HG02981 (cell line): ENCODE measurements at regions not wholly inside any gene's neighbourhood (a gene's known extent, or its start where the extent isn't known, plus 50 kb on each side); places are given as distances from the start of the nearest gene placed in this dataset.
"Not testable (repeated sequence)": the region's sequence is repeated elsewhere in the genome, so short reads cannot be mapped to it uniquely, and the experiment has no call there.

ENCODE experiments used
- ATAC-seq: cut with Tn5 transposase; IDR thresholded peaks from one replicate; pipeline ENCODE4 v1.9.1; 2021; ENCODE audit warnings: mild to moderate bottlenecking, moderate library complexity; ENCODE audit not compliant: unreplicated experiment

DNA sequence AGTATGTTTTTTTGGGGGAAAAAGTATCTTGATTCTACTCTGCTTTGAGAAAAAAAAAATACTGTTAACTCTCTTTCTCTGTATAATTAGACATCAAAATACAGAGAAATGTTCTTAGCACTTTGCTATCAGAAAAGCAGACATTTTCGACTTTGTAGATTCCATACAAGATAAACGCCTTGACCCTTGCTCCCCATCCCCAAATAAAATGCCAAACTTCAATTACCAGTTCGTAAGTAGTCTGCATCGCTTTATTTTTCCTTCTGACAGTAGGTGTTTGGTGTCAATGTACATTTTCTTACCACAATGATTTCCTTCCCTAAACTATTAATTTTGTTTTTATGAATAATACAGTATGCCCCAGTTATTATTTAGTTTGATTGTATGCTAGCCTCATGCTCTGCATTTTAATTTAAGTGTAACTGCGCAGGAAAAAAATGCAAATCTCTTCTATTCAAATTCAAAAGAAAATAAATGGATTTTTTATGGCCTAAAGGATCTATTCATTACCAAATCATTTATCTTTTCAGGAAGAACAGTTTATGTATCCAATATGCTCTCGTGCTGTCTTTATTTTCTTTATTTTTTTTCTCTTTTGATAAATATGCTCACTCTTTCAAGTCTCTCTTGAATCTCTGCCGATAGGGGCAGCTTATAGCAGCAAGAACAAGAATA is 84.8 kb upstream of the ZNF217 start:
- no peak for ATAC-seq

DNA sequence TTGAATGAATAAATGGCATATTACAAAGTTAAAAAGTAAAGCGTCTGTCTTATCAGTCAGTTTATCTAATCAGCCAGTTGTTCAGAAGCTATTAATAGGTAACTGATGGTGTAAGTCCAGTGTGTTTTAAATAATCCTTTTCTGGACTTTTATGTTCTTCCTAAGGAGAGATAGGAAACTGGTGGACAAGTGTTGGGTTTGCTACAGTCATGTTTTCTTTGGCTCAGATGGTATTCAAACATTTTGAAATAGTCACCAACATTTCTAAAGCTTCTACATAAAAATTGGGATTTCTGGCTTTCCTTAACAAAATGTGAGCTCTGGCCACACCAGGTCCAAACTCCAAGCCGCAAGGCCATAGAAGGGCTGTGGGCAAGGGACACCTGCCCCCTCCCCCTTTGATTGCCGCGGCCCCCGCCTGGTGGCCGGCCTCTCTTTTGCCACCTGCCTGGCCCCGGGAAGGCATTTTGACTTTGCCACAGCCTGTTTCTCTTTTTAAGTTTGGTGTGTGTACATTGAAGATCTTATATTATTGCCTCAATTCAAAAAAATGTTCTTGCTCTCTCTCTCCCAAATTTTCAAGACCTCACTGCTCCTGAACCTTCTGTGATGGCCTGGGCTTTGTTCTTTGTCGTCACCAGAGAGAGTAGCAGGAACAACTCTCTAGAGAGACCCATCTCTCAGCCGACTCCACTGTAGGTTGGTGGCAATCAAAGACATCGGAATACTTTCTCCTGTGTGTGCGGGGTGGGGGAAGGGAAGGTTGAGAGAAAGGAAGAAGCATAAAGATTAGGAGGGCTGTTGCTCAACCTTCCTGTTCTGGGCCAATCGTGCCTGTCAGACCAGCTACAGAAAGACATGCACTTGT is 84.0 kb upstream of the ZNF217 start:
- ATAC-seq: no peak

DNA sequence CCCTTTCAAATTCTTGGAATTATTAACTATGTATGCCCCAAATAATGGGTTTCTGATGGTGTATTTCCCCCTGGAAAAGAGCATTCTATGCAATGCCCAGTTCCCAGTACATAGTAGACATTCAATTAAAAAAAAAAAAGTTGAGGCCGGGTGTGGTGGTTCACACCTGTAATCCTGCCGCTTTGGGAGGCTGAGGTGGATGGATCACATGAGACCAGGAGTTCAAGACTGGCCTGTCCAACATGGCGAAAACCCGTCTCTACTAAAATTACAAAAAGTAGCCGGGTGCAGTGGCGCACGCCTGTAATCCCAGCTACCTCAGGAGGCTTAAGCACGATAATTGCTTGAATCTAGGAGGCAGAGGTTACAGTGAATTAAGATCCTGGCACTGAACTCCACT is 83.3 kb upstream of the ZNF217 start:
- no peak for ATAC-seq

DNA sequence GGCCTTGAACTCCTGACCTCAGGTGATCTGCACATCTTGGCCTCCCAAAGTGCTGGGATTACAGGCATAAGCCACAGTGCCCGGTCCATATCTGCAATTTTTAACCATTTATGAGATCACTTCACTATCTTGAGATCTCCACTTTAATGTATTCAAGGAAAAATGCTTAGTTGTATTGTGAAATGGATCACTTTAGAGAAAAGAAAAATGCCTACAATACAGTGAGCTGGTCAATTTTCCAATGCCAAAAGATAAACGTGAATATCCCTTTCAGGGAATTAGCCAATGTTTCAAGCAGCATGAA is 82.8 kb upstream of the ZNF217 start:
- ATAC-seq: no peak

DNA sequence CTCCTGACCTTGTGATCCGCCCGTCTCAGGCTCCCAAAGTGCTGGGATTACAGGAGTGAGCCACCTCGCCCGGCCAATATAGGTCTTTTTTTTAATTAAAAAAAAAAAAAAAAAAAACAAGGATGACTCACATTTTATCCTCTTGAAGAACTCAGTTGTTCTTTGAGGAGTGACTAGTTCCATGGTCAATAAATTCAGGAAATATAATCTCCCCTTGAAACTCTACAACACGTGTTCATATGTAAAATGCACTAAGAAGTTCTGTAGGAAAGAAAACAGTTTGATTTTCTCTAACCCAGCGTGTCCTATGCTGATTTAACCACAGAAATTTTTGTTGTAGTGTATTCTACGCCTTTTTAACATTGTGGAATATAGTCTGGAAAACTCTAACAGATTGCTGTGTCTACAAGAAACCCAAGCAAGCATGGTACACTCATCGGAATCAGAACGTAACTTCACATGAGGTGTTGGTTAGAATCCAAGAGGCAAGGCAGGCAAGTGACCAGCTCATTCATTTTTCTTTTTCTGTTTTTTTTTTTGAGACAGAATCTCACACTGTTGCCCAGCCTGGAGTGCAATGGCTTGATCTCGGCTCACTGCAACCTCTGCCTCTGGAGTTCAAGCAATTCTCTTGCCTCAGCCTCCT is 79.0 kb upstream of the ZNF217 start:
- no peak for ATAC-seq

DNA sequence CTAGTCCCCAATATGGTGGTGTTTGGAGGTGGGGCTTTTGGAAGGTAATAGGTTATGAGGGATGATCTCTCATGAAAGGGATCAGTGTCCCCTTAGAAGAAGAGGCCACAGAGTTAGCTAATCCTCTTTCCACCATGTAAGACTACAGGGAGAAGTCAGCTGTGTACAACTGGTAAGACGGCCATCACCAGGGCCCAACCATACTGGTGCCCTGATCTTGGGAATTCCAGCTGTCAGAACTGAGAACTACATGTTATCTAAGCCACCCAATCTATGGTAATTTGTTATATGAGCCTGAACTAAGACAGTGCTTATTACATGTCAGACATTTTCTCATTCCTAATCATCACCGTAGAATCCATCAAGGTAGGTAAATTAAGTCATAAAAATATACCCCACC is 77.7 kb upstream of the ZNF217 start:
- no peak for ATAC-seq

DNA sequence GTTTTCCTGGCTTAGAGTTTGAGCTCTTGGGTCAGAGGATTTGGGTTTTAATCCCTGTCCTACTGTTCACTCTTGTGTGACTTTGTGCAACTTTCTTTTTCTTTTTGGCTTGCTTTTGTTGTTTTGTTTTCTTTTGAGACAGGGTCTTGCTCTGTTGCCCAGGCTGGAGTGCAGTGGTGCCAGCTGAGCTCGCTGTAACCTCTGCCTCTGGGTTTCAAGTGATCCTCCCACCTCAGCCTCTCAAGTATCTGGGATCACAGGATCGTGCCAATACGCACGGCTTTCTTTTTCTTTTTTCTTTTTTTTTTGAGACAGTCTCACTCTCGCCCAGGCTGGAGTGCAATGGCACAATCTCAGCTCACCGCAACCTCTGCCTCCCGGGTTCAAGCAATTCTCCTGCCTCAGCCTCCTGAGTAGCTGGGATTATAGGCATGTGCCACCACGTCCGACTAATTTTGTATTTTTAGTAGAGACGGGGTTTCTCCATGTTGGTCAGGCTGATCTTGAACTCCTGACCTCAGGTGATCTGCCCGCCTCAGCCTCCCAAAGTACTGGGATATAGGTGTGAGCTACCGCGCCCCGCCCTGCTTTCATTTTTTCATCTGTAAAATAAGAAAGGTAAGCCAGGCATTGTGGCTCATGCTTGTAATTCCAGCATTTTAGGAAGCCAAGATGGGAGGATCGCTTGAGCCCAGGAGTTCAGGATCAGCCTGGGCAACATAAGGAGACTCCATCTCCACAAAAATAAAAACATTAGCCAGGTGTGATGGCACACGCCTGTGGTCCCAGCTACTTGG is 76.1 kb upstream of the ZNF217 start:
- ATAC-seq: not testable (repeated sequence)

DNA sequence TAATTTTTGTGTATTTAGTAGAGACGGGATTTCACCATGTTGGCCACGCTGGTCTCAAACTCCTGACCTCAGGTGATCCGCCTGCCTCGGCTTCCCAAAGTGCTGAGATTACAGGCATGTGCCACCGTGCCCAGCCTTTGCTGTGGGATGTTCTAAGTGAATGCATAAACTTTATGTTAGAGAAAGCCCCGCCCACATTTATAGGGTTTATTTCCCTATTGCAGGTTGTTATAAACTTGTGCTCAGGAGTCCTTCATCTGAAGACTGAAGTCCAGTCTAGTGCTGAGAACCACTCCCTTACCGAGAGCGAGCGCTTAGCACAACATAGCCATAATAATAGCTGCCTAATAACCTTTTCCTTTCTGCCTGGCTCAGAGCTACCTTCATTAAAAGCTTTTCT is 75.4 kb upstream of the ZNF217 start:
- ATAC-seq: no peak

DNA sequence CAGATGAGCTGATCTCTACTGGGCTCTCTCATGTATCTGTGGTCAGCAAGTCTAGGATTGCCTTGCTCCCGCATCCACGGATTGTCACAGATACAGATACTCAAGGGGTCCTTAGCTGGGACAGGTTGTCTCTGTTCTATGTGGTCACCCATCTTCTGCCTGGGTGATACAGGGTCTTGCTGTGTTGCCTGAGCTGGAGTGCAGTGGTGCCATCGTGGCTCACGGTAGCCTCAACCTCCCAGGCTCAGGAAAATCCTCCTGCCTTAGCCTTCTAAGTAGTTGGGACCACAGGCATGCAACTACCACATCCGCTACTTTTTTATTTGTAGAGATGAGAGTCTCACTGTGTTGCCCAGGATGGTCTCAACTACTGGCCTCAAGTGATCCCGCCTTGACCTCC is 72.5 kb upstream of the ZNF217 start:
- ATAC-seq: no peak

DNA sequence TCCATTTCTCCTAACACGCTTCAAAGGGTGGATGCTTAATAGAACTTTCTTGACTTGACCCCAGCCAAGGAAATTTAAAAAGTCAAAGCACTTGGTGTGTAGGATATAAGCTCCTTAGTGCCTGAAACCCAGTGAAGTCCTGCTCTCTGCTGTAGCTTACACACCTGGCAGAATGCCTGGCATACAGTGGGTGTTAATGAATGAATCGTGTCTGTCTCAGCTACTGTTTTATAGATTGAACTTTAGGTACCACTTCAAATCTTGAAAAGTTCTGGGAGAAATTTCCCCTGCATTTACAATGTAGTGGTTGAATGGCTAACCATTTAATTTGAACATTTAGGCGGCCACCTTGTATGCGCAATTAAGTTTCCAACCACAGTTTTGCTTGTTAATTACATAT is 70.5 kb upstream of the ZNF217 start:
- no peak for ATAC-seq

DNA sequence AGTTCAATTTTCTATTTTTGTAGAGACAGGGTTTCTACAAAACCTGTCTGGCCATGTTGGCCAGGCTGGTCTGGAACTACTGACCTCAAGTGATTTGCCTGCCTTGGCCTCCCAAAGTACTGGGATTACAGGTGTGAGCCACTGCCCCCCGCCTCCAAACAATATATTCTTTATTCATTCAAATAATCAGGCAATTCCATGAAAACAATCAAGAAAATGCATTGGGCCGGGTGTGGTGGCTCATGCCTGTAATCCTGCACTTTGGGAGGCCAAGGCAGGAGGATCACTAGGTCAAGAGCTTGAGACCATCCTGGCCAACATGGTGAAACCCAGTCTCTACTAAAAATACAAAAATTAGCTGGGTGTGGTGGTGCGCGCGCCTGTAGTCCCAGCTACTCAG is 69.9 kb upstream of the ZNF217 start:
- not testable (repeated sequence) for ATAC-seq

DNA sequence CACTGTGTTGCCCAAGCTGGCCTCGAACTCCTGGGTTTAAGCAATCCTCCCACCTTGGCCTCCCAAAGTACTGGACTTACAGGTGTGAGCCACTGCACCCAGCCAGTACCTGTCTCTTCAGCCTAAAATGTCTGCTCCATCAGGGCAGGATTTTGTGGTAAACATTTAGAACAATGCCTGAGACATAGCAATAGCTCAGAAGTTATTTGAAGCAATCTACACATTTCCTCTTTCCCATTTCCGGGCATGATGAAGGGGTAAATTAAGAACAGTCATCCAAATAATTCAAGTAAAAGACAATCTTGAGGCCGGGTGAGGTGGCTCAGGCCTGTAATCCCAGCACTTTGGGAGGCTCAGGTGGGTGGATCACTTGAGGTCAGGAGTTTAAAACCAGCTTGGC is 69.0 kb upstream of the ZNF217 start:
- ATAC-seq: no peak

DNA sequence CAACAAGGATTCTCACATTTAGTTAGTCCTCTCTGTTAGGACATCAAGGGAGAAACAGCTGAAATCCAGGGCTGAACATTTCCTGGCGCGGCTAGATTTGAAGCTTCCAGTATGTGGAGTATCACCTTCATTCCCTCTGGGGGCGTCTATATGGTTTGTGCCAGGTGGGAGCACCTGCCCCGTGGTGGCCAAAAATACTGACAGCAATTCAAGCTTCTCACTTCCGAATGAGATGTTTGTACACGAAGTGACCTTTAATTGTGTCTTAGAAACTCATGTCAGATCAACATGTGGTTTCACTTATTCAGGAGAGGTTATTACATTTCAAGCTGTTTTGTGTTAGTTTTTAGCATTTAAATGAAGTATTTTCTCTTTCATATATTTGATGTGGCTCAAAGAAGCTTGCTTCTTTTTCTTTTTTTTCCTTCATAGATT is 67.3 kb upstream of the ZNF217 start:
- ATAC-seq: no peak

DNA sequence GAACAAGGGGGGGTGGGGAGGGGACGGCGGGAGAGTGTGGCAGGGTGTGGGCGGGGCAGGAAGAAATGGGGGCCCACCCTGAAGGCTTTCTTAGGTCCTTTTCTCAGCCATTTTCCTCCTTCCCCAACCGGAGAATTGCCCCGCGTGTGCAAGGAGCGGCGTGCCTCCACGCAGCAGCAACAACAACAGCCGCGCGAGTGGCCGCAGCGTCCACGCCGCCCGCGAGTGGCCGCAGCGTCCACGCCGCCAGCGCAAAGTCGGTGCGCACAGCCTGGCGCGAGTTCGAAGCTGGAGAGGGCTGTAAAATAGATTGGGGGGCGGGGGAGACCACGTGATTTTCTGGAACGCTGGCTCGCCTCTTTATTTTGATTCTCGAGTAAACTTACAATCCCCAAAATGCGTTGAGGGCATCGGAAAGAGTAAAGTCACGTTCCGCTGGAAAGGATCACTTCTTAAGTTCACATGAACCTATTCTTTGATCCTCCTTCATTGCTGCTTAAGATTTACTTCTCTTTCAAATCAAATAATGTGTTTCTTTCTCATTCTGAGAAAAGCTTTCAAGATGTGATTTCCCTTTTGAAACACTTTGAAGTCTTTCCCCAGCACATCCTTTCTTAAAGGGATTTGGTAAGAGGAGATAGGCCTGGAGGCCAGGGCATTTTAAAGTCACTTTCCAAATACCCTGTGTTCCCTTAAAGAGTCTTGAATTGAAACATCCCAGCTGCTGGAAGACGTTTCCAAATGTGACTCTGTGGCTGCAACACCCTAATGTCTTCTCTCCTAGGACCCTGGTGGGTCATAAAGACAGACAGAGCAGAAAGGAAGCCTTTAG is 66.7 kb upstream of the ZNF217 start:
- ATAC-seq: no peak

DNA sequence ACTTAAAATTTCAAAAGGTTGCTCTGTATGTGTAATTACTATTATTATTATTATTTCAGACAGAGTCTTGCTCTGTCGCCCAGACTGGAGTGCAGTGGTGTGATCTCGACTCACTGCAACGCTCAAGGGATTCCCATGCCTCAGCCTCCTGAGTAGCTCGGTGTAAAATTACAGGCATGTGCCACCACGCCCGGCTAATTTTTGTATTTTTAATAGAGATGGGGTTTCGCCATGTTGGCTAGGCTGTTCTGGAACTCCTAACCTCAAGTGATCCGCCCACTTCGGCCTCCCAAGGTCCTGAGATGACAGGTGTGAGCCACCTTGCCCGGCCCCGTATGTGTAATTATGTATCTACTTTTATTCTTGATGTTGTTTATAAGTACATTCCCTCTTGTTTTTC is 65.3 kb upstream of the ZNF217 start:
- ATAC-seq: no peak

DNA sequence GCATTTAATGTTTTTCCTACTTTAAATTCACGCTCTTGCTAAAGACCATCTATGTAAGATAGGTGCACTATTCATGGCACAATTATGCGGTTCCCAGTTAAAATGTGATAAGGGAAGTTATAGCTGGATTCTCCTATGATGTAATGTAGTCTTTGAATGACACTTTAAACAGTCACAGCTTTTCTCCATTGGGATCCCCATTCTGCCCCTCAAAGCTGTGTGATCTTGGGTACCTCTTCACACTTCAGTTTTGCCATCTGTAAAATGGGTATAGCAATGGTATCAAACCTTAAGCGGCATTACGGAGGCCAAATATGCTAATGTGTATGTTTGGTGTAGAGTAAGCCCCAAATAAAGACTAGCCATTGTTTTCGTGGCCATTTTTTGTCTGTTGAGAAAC is 64.7 kb upstream of the ZNF217 start:
- ATAC-seq: no peak

DNA sequence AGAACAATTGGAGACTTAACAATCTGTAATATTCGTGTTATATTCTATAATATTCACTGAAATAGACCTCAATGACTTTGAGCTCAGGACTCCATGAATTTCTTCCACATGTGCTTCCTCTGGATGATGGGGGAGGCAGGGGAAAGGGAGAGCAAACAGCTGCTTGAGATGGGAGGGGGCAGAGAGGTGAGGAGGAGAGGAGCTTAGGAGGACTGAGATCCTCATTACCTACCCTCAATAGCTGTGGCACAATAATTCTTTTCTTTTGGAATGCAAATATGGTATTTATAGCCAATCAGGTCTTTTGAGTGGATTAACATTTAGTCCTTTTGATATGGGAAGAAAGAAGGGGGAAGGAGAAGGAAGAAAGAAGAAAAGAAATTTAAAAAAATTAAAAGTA is 64.1 kb upstream of the ZNF217 start:
- no peak for ATAC-seq

DNA sequence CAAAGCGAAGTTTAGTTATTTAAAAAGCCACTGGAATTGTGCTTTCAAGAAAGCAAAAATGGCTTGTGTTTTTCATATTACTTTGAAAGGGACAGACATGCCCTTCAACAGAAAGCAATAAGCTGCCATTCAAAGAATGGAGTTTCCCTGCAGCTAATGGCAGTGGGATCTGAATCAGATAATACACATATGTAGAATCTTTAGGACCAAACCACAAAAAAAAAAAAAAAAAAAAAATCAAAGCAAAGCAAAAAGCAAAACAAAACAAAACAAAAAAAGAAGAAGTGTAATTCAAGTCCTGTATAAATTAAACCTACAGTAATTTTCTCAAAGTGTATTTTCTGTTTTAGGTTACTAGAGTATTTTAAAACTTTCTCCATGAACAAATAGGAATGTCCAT is 63.6 kb upstream of the ZNF217 start:
- ATAC-seq: no peak

DNA sequence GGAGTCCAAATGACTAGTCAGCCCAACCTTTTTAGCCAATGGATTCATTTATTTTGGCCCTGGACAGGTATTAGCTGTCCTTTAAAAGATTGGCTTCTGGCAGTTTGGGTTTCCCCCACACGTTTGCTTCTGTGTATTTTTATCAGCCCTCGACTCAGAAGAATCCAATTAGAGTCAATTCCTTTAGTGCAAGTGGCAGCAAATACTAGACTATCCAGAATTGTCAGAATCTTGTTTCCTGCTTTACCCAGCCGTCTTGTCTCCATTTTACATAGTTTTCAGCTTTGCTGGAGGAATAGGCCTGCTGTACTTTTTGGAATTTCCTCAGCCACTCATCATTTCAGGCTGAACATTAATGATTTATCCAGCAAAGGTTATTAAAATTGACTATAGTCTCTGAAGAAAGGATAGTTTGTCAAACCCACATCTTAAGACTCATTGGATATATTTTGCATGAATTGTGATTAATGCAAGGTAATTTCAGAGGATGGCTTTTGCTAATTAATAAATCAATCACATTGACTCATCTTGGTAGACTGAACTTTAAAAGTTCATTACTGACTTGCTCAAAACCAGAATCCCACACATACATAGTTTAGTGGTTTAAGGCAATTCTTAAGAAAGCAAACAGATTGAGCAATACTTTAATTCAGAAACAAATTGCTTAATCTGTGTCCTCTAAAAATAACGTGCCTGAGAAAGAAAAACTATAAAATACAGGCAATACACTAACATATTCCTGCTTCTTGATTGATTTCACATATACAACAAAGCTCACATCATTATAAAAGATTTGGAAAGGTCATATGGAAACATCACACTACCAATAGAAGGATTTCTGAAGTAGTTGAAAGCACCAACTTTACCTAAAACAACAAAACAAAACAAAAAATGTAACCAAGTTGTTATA is 62.9 kb upstream of the ZNF217 start:
- ATAC-seq: no peak
